ENCODE measurements at regions not wholly inside any gene's neighbourhood (a gene's known extent, or its start where the extent isn't known, plus 50 kb on each side); places are given as distances from the start of the nearest gene placed in this dataset.

DNA sequence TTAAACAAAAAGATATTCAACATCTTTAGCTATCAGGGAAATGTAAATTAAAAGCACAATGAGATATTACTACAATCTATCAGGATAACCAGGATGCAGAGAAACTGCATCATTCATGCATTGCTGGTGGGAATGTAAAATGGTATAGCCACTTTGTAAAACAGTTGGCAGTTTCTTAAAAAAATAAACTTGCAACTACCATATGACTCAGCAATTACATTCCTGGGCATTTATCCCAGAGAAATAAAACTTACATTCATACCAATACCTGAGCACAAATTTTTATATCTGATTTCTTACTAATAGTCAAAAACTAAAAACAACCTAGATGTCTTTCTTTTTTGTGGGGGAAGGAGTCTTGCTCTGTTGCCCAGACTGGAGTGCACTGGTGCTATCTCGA is 190.3 kb upstream of the TAB2 start:
- TF ChIP-seq, protein P1, sequence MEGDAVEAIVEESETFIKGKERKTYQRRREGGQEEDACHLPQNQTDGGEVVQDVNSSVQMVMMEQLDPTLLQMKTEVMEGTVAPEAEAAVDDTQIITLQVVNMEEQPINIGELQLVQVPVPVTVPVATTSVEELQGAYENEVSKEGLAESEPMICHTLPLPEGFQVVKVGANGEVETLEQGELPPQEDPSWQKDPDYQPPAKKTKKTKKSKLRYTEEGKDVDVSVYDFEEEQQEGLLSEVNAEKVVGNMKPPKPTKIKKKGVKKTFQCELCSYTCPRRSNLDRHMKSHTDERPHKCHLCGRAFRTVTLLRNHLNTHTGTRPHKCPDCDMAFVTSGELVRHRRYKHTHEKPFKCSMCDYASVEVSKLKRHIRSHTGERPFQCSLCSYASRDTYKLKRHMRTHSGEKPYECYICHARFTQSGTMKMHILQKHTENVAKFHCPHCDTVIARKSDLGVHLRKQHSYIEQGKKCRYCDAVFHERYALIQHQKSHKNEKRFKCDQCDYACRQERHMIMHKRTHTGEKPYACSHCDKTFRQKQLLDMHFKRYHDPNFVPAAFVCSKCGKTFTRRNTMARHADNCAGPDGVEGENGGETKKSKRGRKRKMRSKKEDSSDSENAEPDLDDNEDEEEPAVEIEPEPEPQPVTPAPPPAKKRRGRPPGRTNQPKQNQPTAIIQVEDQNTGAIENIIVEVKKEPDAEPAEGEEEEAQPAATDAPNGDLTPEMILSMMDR (IDR thresholded peaks at IDR 0.05) = no peak
- TF ChIP-seq POLR2A (IDR thresholded peaks at IDR 0.05) = no peak

Measured in thyroid gland (tissue), 4 donors.